ENCODE measurements at regions not wholly inside any gene's neighbourhood (a gene's known extent, or its start where the extent isn't known, plus 50 kb on each side); places are given as distances from the start of the nearest gene placed in this dataset.

- no peak for TF ChIP-seq CTCF (IDR thresholded peaks at IDR 0.05; ENCODE audit: low read depth, low read length)
- no peak for TF ChIP-seq EZH2phosphoT487 (IDR thresholded peaks at IDR 0.05; ENCODE audit: low read depth)
These were observed 527.1 kb downstream of the TYW1 start for GRCh38 chr7:67523713-67524112.

Data from OCI-LY3 (cell line).